H1 (cell line): ENCODE measurements at regions not wholly inside any gene's neighbourhood (a gene's known extent, or its start where the extent isn't known, plus 50 kb on each side); places are given as distances from the start of the nearest gene placed in this dataset.

Experiments
- CTCF ChIA-PET: fragments of 300-600 bp; sonication (Branson Sonifier 250); formaldehyde crosslinking; loops from one replicate; lab custom pipeline; 2021; ENCODE audit not compliant: partially characterized antibody; lab: Charles Lee
- POLR2A ChIA-PET: fragments of 300-600 bp; sonication (Branson Sonifier 250); formaldehyde crosslinking; loops from one replicate; lab custom pipeline; 2021; ENCODE audit warnings: inconsistent platforms; ENCODE audit not compliant: partially characterized antibody; lab: Charles Lee
- DNase-seq, 2 experiments: peaks; one replicate each; pipeline versions ENCODE4 v3.0.0 to v3.0.0-alpha.2; 2010 to 2022; ENCODE audit warnings: low spot score in 2 of 2, low read depth in 1 of 2, mixed read lengths in 1 of 2
- FAIRE-seq: peaks from 2 replicates; lab custom pipeline; 2011; peaks lifted over from hg19 to GRCh38; lab: Jason Lieb, UNC
- H2AFZ ChIP-seq: 2 replicates; pipeline ENCODE4 v1.8.1; 2012; ENCODE audit warnings: low read length, inconsistent platforms
- H2AK5ac ChIP-seq: 2 replicates; pipeline ENCODE4 v1.6.1; 2013; ENCODE audit warnings: low read depth, low read length
- H2BK120ac ChIP-seq: replicated peaks from 2 replicates; pipeline ENCODE3; 2013; ENCODE audit warnings: low read depth, low read length, inconsistent platforms
- H2BK12ac ChIP-seq: 2 replicates; pipeline ENCODE4 v1.6.1; 2013; ENCODE audit warnings: low read depth, low read length
- H2BK15ac ChIP-seq: 2 replicates; pipeline ENCODE4 v1.6.1; 2013; ENCODE audit warnings: low read length
- H2BK20ac ChIP-seq: 2 replicates; pipeline ENCODE4 v1.6.1; 2013; ENCODE audit warnings: low read length
- H2BK5ac ChIP-seq: 2 replicates; pipeline ENCODE4 v1.6.1; 2013; ENCODE audit warnings: low read depth, low read length
- H3K14ac ChIP-seq: 2 replicates; pipeline ENCODE4 v1.6.1; 2013; ENCODE audit warnings: inconsistent platforms; ENCODE audit not compliant: insufficient read length
- H3K18ac ChIP-seq: 2 replicates; pipeline ENCODE4 v1.6.1; 2013; ENCODE audit warnings: low read length; ENCODE audit errors: extremely low read depth
- H3K23ac ChIP-seq: 2 replicates; pipeline ENCODE4 v1.6.1; 2013; ENCODE audit warnings: inconsistent platforms; ENCODE audit not compliant: insufficient read length
- H3K23me2 ChIP-seq: 2 replicates; pipeline ENCODE4 v1.6.1; 2013; ENCODE audit warnings: low read depth, low read length
- H3K27ac ChIP-seq: 2 replicates; pipeline ENCODE4 v1.6.1; 2011; ENCODE audit warnings: low read depth, low read length, inconsistent platforms
- H3K27me3 ChIP-seq, 4 experiments: replicated peaks in 1 of 4; 1 replicate in 1 of 4; 2 replicates in 3 of 4; pipeline versions ENCODE4 v1.6.1 to v1.8.1; 2011 to 2013; ENCODE audit warnings: low read length in 3 of 4, mild to moderate bottlenecking in 3 of 4, inconsistent platforms in 2 of 4, mixed read lengths in 2 of 4, moderate library complexity in 1 of 4; ENCODE audit not compliant: control insufficient read depth in 3 of 4, insufficient read depth in 3 of 4; ENCODE audit errors: extremely low read depth in 1 of 4
- H3K36me3 ChIP-seq, 4 experiments: 2 replicates each; pipeline versions ENCODE4 v1.6.1 to v1.8.1; 2011 to 2013; ENCODE audit warnings: mild to moderate bottlenecking in 4 of 4, low read length in 3 of 4, moderate library complexity in 2 of 4, control low read depth in 1 of 4, inconsistent platforms in 1 of 4; ENCODE audit not compliant: insufficient read depth in 4 of 4, control insufficient read depth in 2 of 4
- H3K4ac ChIP-seq: replicated peaks from 2 replicates; pipeline ENCODE3; 2013; ENCODE audit warnings: low read length, low read depth, mixed read lengths, inconsistent platforms; ENCODE audit not compliant: insufficient read length
- H3K4me1 ChIP-seq, 4 experiments: replicated peaks in 1 of 4; 1 replicate in 1 of 4; 2 replicates in 3 of 4; pipeline versions ENCODE4 v1.6.1 to v1.8.1; 2011 to 2013; ENCODE audit warnings: low read length in 3 of 4, inconsistent platforms in 2 of 4, mixed read lengths in 1 of 4; ENCODE audit not compliant: insufficient read depth in 4 of 4, control insufficient read depth in 3 of 4
- H3K4me2 ChIP-seq, 2 experiments: 2 replicates each; pipeline versions ENCODE4 v1.6.1 to v1.8.1; 2011 to 2013; ENCODE audit warnings: low read depth in 2 of 2, low read length in 2 of 2, control low read depth in 1 of 2, inconsistent platforms in 1 of 2, mild to moderate bottlenecking in 1 of 2; ENCODE audit not compliant: insufficient read depth in 1 of 2
- H3K4me3 ChIP-seq, 4 experiments: fragments of 200-600, 300-600 bp in 1 of 4; sonication (generic), shearing (Covaris generic), sonication (Bioruptor Twin) in 1 of 4; 2 replicates each; pipeline versions ENCODE4 v1.5.1 to v1.8.1; 2011 to 2016; ENCODE audit warnings: low read length in 4 of 4, low read depth in 3 of 4, control low read depth in 2 of 4, inconsistent platforms in 2 of 4, mild to moderate bottlenecking in 2 of 4, mixed read lengths in 1 of 4, moderate library complexity in 1 of 4; ENCODE audit not compliant: insufficient read depth in 2 of 4; ENCODE audit errors: extremely low read depth in 1 of 4
- H3K56ac ChIP-seq: replicated peaks from 2 replicates; pipeline ENCODE3; 2013; ENCODE audit warnings: low read depth, mild to moderate bottlenecking, mixed read lengths, low read length, inconsistent platforms; ENCODE audit not compliant: insufficient read length
- H3K79me1 ChIP-seq: 2 replicates; pipeline ENCODE4 v1.6.1; 2013; ENCODE audit warnings: low read depth, low read length, control low read depth
- H3K79me2 ChIP-seq, 2 experiments: 2 replicates each; pipeline versions ENCODE4 v1.6.1 to v1.8.1; 2012 to 2013; ENCODE audit warnings: low read length in 2 of 2, mild to moderate bottlenecking in 2 of 2, inconsistent platforms in 1 of 2; ENCODE audit not compliant: insufficient read depth in 2 of 2, control insufficient read depth in 1 of 2
- H3K9ac ChIP-seq, 4 experiments: replicated peaks in 1 of 4; 1 replicate in 1 of 4; 2 replicates in 3 of 4; pipeline versions ENCODE4 v1.6.1 to v1.8.1; 2011 to 2013; ENCODE audit warnings: low read depth in 3 of 4, low read length in 3 of 4, control low read depth in 2 of 4, mild to moderate bottlenecking in 2 of 4, moderate library complexity in 2 of 4, inconsistent platforms in 1 of 4; ENCODE audit errors: extremely low read depth in 1 of 4
- H3K9me3 ChIP-seq, 2 experiments: 2 replicates each; pipeline versions ENCODE4 v1.6.1 to v1.8.1; 2012 to 2013; ENCODE audit warnings: mild to moderate bottlenecking in 2 of 2, moderate library complexity in 2 of 2, control low read depth in 1 of 2, inconsistent platforms in 1 of 2, low read depth in 1 of 2, low read length in 1 of 2, mixed read lengths in 1 of 2; ENCODE audit not compliant: insufficient read depth in 2 of 2
- H4K20me1 ChIP-seq, 2 experiments: replicated peaks in 1 of 2; 2 replicates each; pipeline versions ENCODE3 to v1.8.1; 2011 to 2013; ENCODE audit warnings: inconsistent platforms in 2 of 2, low read length in 2 of 2, mild to moderate bottlenecking in 1 of 2; ENCODE audit not compliant: insufficient read depth in 2 of 2, control insufficient read depth in 1 of 2
- H4K5ac ChIP-seq: 2 replicates; pipeline ENCODE4 v1.6.1; 2013; ENCODE audit warnings: low read length, low read depth, mixed read lengths, inconsistent platforms; ENCODE audit not compliant: insufficient read length
- H4K8ac ChIP-seq: 2 replicates; pipeline ENCODE4 v1.8.0; 2013; ENCODE audit warnings: mild to moderate bottlenecking, moderate library complexity, low read length, inconsistent platforms; ENCODE audit not compliant: insufficient read depth; ENCODE audit errors: extremely low read depth
- H4K91ac ChIP-seq: replicated peaks from 2 replicates; pipeline ENCODE3; 2013; ENCODE audit warnings: low read length, mixed read lengths, inconsistent platforms; ENCODE audit not compliant: insufficient read length
- TBP ChIP-seq: IDR thresholded peaks from 2 replicates; pipeline ENCODE4 v1.6.1; 2011; ENCODE audit warnings: low read depth, low read length, improper control_type of control experiment
- WGBS, 2 experiments: shearing (Covaris generic) in 1 of 2; methylation state at CpG; one replicate each; pipeline versions ENCODE4 v1.1.6 to v1.1.7; 2013 to 2015; ENCODE audit warnings: low lambda C conversion rate in 2 of 2, mixed read lengths in 2 of 2, inconsistent platforms in 1 of 2, low coverage in 1 of 2, missing lambda C conversion rate in 1 of 2; ENCODE audit not compliant: insufficient replicate concordance in 2 of 2, insufficient coverage in 1 of 2, insufficient read length in 1 of 2; ENCODE audit errors: extremely low coverage in 1 of 2, missing lambda C conversion rate in 1 of 2; 5-methylcytosine and 5-hydroxymethylcytosine counted together

DNA sequence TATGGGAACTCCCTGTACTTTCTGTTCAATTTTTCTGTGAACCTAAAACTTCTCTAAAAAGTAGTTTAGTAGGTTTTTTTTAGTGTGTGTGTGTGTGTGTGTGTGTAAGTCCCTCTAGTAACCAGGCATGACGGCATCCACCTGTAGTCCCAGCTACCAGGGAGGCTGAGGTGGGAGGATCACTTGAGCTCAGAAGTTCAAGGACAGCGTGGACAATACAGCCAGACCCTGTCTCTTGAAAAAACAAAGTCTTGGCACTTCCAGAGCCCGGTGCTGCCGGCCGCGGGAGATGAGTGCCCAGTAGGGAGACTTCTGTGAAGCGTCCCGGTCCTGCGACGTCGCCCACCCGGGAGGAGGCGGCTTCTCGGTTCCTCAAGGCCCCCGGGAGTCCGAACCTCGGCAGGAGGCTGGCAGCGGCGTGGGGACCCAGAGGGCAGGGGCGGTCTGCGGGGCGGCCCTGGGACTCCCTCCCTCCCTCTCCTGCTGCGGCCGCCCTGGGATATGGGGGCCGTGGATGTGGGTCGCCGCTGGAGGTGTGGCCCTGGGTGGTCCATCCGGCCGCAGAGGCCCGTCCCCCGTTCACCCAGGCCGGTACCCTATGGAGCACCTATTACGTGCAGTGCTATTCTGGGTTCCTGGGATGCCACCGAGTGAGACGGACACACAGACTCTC is 78.0 kb upstream of the SIRPG start:
- Histone ChIP-seq H3K23me2 (no peaks in the 10 kb centered on the region), H2BK20ac (no peak overlapping the region), H3K27me3 (no peaks in the 10 kb centered on the region), H4K8ac (no peak overlapping the region), H3K27ac (no peak overlapping the region), H3K9ac (no peak overlapping the region), H3K4me2 (no peak overlapping the region), H3K79me2 (no peaks in the 10 kb centered on the region), H3K56ac (no peak overlapping the region), H3K4me1 (peaks cover 0 to 7% (median 0%) of the 10 kb centered on the region in 4 experiments; a peak in 3 of 7 replicates), H2BK15ac (no peak overlapping the region), H2BK5ac (no peak overlapping the region), H3K4me3 (no peak overlapping the region), H3K23ac (no peak overlapping the region), H2AFZ (no peak overlapping the region), H2AK5ac (no peak overlapping the region), H4K20me1 (no peaks in the 10 kb centered on the region), H3K4ac (no peak overlapping the region), H2BK12ac (no peak overlapping the region), H2BK120ac (no peak overlapping the region), H4K91ac (no peak overlapping the region), H3K79me1 (no peaks in the 10 kb centered on the region), H3K18ac (no peak overlapping the region), H4K5ac (no peak overlapping the region), H3K36me3 (no peaks in the 10 kb centered on the region), H3K14ac (no peak overlapping the region), H3K9me3 (no peaks in the 10 kb centered on the region)
- 96% methylated on average over 33 of the region's 35 CpGs; no CpG with 5 or more reads in 1 of the 2 experiments for WGBS, 2 experiments
- ChIA-PET CTCF (interaction anchor here (0.7 to 1.3 kb wide), 2 partner anchors 41 to 520 kb away, joined by 3 to 5 read pairs; no protein-coding TSS in a partner anchor), POLR2A (no interaction called here)
- DNase-seq, result no peak
- no peak for FAIRE-seq
- TF ChIP-seq TBP, result no peak
